ENCODE measurements at regions not wholly inside any gene's neighbourhood (a gene's known extent, or its start where the extent isn't known, plus 50 kb on each side); places are given as distances from the start of the nearest gene placed in this dataset.

DNA sequence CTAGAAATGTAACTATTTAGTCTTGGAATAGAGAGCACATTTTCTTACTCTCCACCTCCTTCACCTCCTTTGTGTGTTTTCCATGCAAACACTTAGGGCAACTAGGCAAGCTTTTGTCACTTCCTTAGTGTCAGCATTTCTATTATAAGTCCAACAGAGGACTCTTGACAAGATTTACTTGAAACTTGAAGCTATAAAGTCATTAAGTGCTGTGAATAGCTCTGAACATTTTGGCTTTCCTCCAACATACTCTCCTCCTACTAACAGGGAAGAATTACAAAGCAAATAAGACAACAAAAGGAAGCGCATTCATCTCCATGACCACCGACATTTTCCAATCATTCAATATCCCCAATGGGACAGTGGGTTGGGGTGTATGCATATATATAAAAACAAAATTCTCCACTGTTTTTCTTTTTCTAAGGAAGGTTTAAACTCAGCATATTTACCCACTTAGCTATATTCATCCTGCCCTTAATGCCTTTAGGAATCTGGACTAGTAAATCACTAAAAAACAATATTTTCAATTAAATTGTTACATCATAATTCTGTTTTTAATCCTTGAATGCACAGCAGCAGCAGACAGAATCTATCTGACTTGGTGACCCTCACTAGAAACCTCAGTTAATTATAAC lies 264.6 kb downstream of the SNCA start:
- no peaks in the 10 kb centered on the region for H3K79me2 ChIP-seq (ENCODE audit: control insufficient read depth, low read length)
- no peak overlapping the region for H3K27ac ChIP-seq (ENCODE audit: low read depth, low read length)
- no peak overlapping the region for H3K4me3 ChIP-seq (ENCODE audit: low read length)
- H4K20me1 ChIP-seq (ENCODE audit: control insufficient read depth, insufficient read depth, low read depth, low read length) = no peaks in the 10 kb centered on the region
- 0 out of 2 replicates have a peak, but pooled peaks cover 2% of the 10 kb centered on the region for H3K27me3 ChIP-seq (ENCODE audit: control insufficient read depth, low read length)
- TF ChIP-seq, protein P1, sequence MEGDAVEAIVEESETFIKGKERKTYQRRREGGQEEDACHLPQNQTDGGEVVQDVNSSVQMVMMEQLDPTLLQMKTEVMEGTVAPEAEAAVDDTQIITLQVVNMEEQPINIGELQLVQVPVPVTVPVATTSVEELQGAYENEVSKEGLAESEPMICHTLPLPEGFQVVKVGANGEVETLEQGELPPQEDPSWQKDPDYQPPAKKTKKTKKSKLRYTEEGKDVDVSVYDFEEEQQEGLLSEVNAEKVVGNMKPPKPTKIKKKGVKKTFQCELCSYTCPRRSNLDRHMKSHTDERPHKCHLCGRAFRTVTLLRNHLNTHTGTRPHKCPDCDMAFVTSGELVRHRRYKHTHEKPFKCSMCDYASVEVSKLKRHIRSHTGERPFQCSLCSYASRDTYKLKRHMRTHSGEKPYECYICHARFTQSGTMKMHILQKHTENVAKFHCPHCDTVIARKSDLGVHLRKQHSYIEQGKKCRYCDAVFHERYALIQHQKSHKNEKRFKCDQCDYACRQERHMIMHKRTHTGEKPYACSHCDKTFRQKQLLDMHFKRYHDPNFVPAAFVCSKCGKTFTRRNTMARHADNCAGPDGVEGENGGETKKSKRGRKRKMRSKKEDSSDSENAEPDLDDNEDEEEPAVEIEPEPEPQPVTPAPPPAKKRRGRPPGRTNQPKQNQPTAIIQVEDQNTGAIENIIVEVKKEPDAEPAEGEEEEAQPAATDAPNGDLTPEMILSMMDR (IDR thresholded peaks at IDR 0.05; ENCODE audit: low read depth, low read length, poor library complexity, severe bottlenecking) = no peak
- no peak for TF ChIP-seq EZH2phosphoT487 (IDR thresholded peaks at IDR 0.05; ENCODE audit: borderline replicate concordance, low read length)
- H3K4me2 ChIP-seq (ENCODE audit: low read length) = no peak overlapping the region
- H3F3A ChIP-seq (ENCODE audit: control insufficient read depth, insufficient read depth) = no peaks in the 10 kb centered on the region
- H3K36me3 ChIP-seq (ENCODE audit: control insufficient read depth, low read length) = no peaks in the 10 kb centered on the region
- no peaks in the 10 kb centered on the region for H3K9me2 ChIP-seq (replicated peaks; ENCODE audit: control insufficient read depth, low read length)
- no peaks in the 10 kb centered on the region for H3K9me3 ChIP-seq (ENCODE audit: control insufficient read depth, insufficient read depth, low read length)
- no peaks in the 10 kb centered on the region for H3K4me1 ChIP-seq (ENCODE audit: control insufficient read depth, low read length)

DNA sequence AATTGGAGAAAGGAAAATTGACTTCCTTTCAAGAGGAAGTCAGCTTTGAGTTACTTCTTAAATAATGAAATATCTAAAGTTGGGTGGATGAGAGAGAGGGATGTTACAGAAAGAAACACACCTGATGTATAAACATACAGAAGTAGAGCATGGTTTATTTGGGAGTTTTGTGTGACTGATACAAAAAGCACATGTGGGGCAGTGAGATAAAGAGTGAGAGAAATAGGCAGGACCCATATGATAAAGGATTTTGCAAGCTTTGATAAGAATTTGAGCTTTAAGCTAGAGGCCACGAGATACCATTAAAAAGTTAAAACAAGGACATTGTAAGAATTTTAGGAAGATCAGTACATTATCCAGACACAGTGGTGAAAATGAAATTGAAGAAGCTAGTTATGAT lies 263.3 kb upstream of the GPRIN3 start:
- TF ChIP-seq, protein P1 (IDR thresholded peaks at IDR 0.05; ENCODE audit: low read depth, low read length, poor library complexity, severe bottlenecking) = no peak
- no peak for TF ChIP-seq EZH2phosphoT487 (IDR thresholded peaks at IDR 0.05; ENCODE audit: borderline replicate concordance, low read length)

DNA sequence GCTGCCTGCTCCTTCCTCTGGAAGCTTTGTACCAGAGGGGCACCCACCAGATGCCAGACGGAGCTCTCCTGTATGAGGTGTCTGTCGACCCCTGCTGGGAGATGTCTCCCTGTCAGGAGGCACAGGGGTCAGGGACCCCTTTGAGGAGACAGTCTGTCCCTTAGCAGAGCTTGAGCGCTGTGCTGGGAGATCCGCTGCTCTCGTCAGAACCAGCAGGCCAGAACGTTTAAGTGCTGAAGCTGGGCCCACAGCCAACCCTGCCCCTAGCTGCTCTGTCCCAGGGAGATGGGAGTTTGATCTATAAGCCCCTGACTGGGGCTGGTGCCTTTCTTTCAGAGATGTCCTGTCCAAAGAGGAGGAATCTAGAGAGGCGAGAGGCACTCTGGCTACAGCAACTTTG lies 260.3 kb upstream of the GPRIN3 start:
- no peak overlapping the region for H3K4me2 ChIP-seq (ENCODE audit: low read length)
- no peaks in the 10 kb centered on the region for H3K79me2 ChIP-seq (ENCODE audit: control insufficient read depth, low read length)
- H3K9me3 ChIP-seq (ENCODE audit: control insufficient read depth, insufficient read depth, low read length) = no peaks in the 10 kb centered on the region
- no peaks in the 10 kb centered on the region for H3K36me3 ChIP-seq (ENCODE audit: control insufficient read depth, low read length)
- no peaks in the 10 kb centered on the region for H3F3A ChIP-seq (ENCODE audit: control insufficient read depth, insufficient read depth)
- no peak overlapping the region for H3K4me3 ChIP-seq (ENCODE audit: low read length)
- no peaks in the 10 kb centered on the region for H4K20me1 ChIP-seq (ENCODE audit: control insufficient read depth, insufficient read depth, low read depth, low read length)
- no peaks in the 10 kb centered on the region for H3K4me1 ChIP-seq (ENCODE audit: control insufficient read depth, low read length)
- H3K27ac ChIP-seq (ENCODE audit: low read depth, low read length) = no peak overlapping the region
- no peak for TF ChIP-seq EZH2phosphoT487 (IDR thresholded peaks at IDR 0.05; ENCODE audit: borderline replicate concordance, low read length)
- TF ChIP-seq, protein P1 (IDR thresholded peaks at IDR 0.05; ENCODE audit: low read depth, low read length, poor library complexity, severe bottlenecking) = no peak
- 0 out of 2 replicates have a peak, but pooled peaks cover 7% of the 10 kb centered on the region for H3K27me3 ChIP-seq (ENCODE audit: control insufficient read depth, low read length)
- no peaks in the 10 kb centered on the region for H3K9me2 ChIP-seq (replicated peaks; ENCODE audit: control insufficient read depth, low read length)

More for the DNA sequence above, 263.3 kb upstream of the GPRIN3 start:
- Histone ChIP-seq H3K4me2 (ENCODE audit: low read length) (no peak overlapping the region), H4K20me1 (ENCODE audit: control insufficient read depth, insufficient read depth, low read depth, low read length) (no peaks in the 10 kb centered on the region), H3K36me3 (ENCODE audit: control insufficient read depth, low read length) (no peaks in the 10 kb centered on the region), H3K4me3 (ENCODE audit: low read length) (no peak overlapping the region), H3K9me2 (replicated peaks; ENCODE audit: control insufficient read depth, low read length) (no peaks in the 10 kb centered on the region), H3K4me1 (ENCODE audit: control insufficient read depth, low read length) (no peaks in the 10 kb centered on the region), H3K9me3 (ENCODE audit: control insufficient read depth, insufficient read depth, low read length) (no peaks in the 10 kb centered on the region), H3K27ac (ENCODE audit: low read depth, low read length) (no peak overlapping the region), H3K27me3 (ENCODE audit: control insufficient read depth, low read length) (0 out of 2 replicates have a peak, but pooled peaks cover 2% of the 10 kb centered on the region), H3K79me2 (ENCODE audit: control insufficient read depth, low read length) (no peaks in the 10 kb centered on the region), H3F3A (ENCODE audit: control insufficient read depth, insufficient read depth) (no peaks in the 10 kb centered on the region)

All from DOHH2 (cell line).